Body of pancreas (tissue), 4 donors: ENCODE measurements at regions not wholly inside any gene's neighbourhood (a gene's known extent, or its start where the extent isn't known, plus 50 kb on each side); places are given as distances from the start of the nearest gene placed in this dataset.
"Not testable (repeated sequence)": the region's sequence is repeated elsewhere in the genome, so short reads cannot be mapped to it uniquely, and the experiment has no call there.

Experiments used
- ATAC-seq: fragments of 150-250 bp; one replicate; pipeline ENCODE4 v1.9.1; 2016
- DNase-seq, 4 donors: peaks; one replicate each; pipeline ENCODE4 v3.0.0-alpha.2; 2019
- H3K27ac ChIP-seq, 4 donors: fragments of 200-600 bp; sonication (generic); 1 replicate in 3 of 4; 2 replicates in 1 of 4; pipeline versions ENCODE4 v1.5.1 to v1.6.1; 2016 to 2019; ENCODE audit warnings: mild to moderate bottlenecking in 1 of 4, mixed read lengths in 1 of 4, moderate library complexity in 1 of 4
- H3K27me3 ChIP-seq, 2 donors: fragments of 200-600 bp; sonication (generic); one replicate each; pipeline ENCODE4 v1.6.0; 2016; ENCODE audit warnings: mild to moderate bottlenecking in 1 of 2
- H3K36me3 ChIP-seq, 2 donors: fragments of 200-600 bp; sonication (generic); replicated peaks in 1 of 2; 2 replicates each; pipeline ENCODE4 v1.5.1; 2016; ENCODE audit warnings: low read depth in 2 of 2; ENCODE audit not compliant: insufficient read depth in 1 of 2
- H3K4me1 ChIP-seq: fragments of 200-600 bp; sonication (generic); one replicate; pipeline ENCODE4 v1.6.0; 2016
- H3K4me3 ChIP-seq, 2 donors: fragments of 200-600 bp; sonication (generic); 1 replicate in 1 of 2; 2 replicates in 1 of 2; pipeline ENCODE4 v1.5.1; 2016 to 2019
- H3K9me3 ChIP-seq, 3 donors: fragments of 200-600 bp; sonication (generic); 1 replicate in 2 of 3; 2 replicates in 1 of 3; pipeline ENCODE4 v1.5.1; 2016
- POLR2A ChIP-seq, 3 donors: fragments of 450-650 bp; IDR thresholded peaks; one replicate each; pipeline ENCODE4 v1.6.1; 2016; ENCODE audit warnings: antibody characterized with exemption in 3 of 3, mild to moderate bottlenecking in 2 of 3
- WGBS, 2 donors: methylation state at CpG; one replicate each; pipeline ENCODE4 v1.1.5; 2017; 5-methylcytosine and 5-hydroxymethylcytosine counted together
- intact Hi-C: fragments of 100-400 bp; cut with DNase I; formaldehyde crosslinking; loops from one replicate; pipeline ENCODE4 v1.15.1; 2023
- TF ChIP-seq, protein P1 (sequence below), 7 experiments: fragments of 450-650 bp in 4 of 7; fragments of 200-600 bp in 3 of 7; sonication (generic) in 3 of 7; IDR thresholded peaks; one replicate each; pipeline ENCODE4 v1.5.1; 2016 to 2019; ENCODE audit warnings: antibody characterized with exemption in 7 of 7

DNA sequence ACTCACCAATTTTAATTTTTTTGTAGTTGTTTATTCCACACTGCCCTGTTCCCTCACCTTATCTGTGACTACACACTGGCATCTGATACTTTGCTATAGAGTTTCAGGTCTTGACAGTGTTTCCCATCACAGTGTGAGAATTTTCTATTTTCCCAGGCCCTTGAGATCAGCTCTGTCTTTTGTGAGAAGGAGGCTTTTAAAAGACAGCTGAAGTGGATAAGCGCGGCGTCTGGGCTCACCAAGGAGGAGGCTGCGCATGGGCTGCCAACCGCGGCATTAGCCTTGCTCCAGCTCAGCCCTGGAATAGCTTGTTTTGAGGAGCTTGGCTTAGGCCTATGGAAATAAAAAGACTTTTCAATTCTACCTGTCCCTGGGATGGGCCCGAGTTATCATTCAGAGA lies 181.3 kb downstream of the RMST start:
- H3K27ac ChIP-seq, result no peak overlapping the region
- H3K27me3 ChIP-seq, result no peaks in the 10 kb centered on the region
- H3K4me1 ChIP-seq, result no peaks in the 10 kb centered on the region
- 72 to 88% methylated on average over 7 of the region's 7 CpGs for WGBS, 2 donors
- intact Hi-C loops, result no loop called here
- H3K4me3 ChIP-seq, result no peak overlapping the region
- ATAC-seq, result no peak
- no peaks in the 10 kb centered on the region for H3K9me3 ChIP-seq
- H3K36me3 ChIP-seq, result no peaks in the 10 kb centered on the region
- DNase-seq, result no peak
- no peak for TF ChIP-seq POLR2A (IDR thresholded peaks at IDR 0.05)
- TF ChIP-seq, protein P1, sequence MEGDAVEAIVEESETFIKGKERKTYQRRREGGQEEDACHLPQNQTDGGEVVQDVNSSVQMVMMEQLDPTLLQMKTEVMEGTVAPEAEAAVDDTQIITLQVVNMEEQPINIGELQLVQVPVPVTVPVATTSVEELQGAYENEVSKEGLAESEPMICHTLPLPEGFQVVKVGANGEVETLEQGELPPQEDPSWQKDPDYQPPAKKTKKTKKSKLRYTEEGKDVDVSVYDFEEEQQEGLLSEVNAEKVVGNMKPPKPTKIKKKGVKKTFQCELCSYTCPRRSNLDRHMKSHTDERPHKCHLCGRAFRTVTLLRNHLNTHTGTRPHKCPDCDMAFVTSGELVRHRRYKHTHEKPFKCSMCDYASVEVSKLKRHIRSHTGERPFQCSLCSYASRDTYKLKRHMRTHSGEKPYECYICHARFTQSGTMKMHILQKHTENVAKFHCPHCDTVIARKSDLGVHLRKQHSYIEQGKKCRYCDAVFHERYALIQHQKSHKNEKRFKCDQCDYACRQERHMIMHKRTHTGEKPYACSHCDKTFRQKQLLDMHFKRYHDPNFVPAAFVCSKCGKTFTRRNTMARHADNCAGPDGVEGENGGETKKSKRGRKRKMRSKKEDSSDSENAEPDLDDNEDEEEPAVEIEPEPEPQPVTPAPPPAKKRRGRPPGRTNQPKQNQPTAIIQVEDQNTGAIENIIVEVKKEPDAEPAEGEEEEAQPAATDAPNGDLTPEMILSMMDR (IDR thresholded peaks at IDR 0.05), result no peak

DNA sequence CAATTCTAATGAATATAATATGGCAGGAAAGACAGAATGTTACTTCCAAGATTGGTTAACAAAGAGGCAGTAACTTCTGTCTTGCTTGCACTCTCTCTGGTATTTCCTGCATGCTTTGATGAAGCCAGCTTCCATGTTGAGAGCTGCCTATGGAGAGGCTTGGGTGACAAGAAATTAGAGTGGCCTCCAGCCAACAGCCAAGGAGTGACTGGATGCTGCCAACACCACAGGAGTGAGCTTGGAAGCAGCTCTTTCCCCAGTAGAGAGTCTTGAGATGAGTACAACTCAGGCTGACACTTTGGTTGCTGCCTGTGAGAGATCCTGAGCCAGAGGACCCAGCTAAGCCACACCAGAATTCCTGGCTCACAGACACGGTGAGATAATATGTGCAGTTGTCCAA lies 183.1 kb downstream of the RMST start:
- Histone ChIP-seq H3K36me3 (no peaks in the 10 kb centered on the region), H3K9me3 (no peaks in the 10 kb centered on the region), H3K4me1 (no peaks in the 10 kb centered on the region), H3K27ac (no peak overlapping the region), H3K4me3 (no peak overlapping the region), H3K27me3 (no peaks in the 10 kb centered on the region)
- intact Hi-C loops, result no loop called here
- WGBS, 2 donors, result 63 to 75% methylated on average over 1 of the region's 1 CpG
- ATAC-seq (no peak), DNase-seq (no peak)
- TF ChIP-seq, protein P1 (IDR thresholded peaks at IDR 0.05), result no peak
- no peak for TF ChIP-seq POLR2A (IDR thresholded peaks at IDR 0.05)

- Histone ChIP-seq H3K27me3 (no peaks in the 10 kb centered on the region), H3K9me3 (no peaks in the 10 kb centered on the region), H3K36me3 (no peaks in the 10 kb centered on the region), H3K4me1 (no peaks in the 10 kb centered on the region), H3K27ac (no peak overlapping the region), H3K4me3 (no peak overlapping the region)
- no peak for ATAC-seq
- 85 to 86% methylated on average over 1 of the region's 1 CpG for WGBS, 2 donors
- TF ChIP-seq POLR2A (IDR thresholded peaks at IDR 0.05), result no peak
- TF ChIP-seq, protein P1 (IDR thresholded peaks at IDR 0.05), result no peak
- no peak for DNase-seq
- intact Hi-C loops, result no loop called here
Measured at GRCh38 chr12:97647142-97647541, 184.5 kb downstream of the RMST start.

DNA sequence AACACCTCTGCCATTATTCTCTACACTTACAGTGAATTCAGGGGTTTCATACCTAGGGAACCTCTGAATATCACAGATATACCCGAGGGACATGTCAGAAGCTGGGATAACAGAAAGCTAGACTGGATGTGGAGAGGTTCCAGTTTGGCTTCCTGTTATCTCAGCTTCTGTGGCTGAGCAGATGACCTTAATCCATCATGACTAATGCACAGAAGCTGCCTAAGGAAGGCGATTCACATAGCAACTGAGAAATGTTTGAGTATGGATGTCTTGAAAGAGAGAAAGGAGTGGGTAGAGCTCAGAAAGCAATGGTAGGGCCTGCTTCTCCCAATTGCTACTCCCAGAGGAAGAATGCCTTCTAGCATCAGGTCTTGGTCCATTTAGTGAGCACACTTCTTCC lies 187.6 kb downstream of the RMST start:
- Histone ChIP-seq H3K9me3 (no peaks in the 10 kb centered on the region), H3K36me3 (no peaks in the 10 kb centered on the region), H3K27ac (no peak overlapping the region), H3K27me3 (no peaks in the 10 kb centered on the region), H3K4me1 (no peaks in the 10 kb centered on the region), H3K4me3 (no peak overlapping the region)
- ATAC-seq (no peak), DNase-seq (no peak)
- 52 to 66% methylated on average over 2 of the region's 2 CpGs for WGBS, 2 donors
- TF ChIP-seq, protein P1 (IDR thresholded peaks at IDR 0.05), result no peak
- TF ChIP-seq POLR2A (IDR thresholded peaks at IDR 0.05), result no peak
- intact Hi-C loops, result no loop called here

DNA sequence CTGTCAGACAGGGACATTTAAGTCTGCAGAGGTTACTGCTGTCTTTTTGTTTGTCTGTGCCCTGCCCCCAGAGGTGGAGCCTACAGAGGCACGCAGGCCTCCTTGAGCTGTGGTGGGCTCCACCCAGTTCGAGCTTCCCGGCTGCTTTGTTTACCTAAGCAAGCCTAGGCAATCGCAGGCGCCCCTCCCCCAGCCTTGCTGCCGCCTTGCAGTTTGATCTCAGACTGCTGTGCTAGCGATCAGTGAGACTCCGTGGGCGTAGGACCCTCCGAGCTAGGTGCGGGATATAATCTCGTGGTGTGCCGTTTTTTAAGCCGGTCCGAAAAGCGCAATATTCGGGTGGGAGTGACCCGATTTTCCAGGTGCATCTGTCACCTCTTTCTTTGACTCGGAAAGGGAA lies 193.9 kb downstream of the RMST start:
- DNase-seq, ATAC-seq, H3K9me3 ChIP-seq, H3K4me1 ChIP-seq, H3K4me3 ChIP-seq, intact Hi-C loops, H3K27ac ChIP-seq, H3K36me3 ChIP-seq, H3K27me3 ChIP-seq: not testable (repeated sequence)
- WGBS, 2 donors, result 79 to 91% methylated on average over 8 to 13 of the region's 19 CpGs
